HG02763 (cell line): ENCODE measurements at regions not wholly inside any gene's neighbourhood (a gene's known extent, or its start where the extent isn't known, plus 50 kb on each side); places are given as distances from the start of the nearest gene placed in this dataset.

Source experiments
- ATAC-seq: cut with Tn5 transposase; IDR thresholded peaks from one replicate; pipeline ENCODE4 v1.9.1; 2021; ENCODE audit warnings: mild to moderate bottlenecking, moderate library complexity; ENCODE audit not compliant: unreplicated experiment

- ATAC-seq: no peak
Observed at GRCh38 chr14:34250959-34251358, 211.1 kb downstream of the SPTSSA start.

GRCh38 chr14:34247605-34248004, 214.4 kb downstream of the SPTSSA start:
- no peak for ATAC-seq

GRCh38 chr14:34246206-34246605, 215.8 kb downstream of the SPTSSA start:
- no peak for ATAC-seq

GRCh38 chr14:34243401-34243800, 218.6 kb downstream of the SPTSSA start:
- no peak for ATAC-seq

GRCh38 chr14:34243001-34243400, 219.0 kb downstream of the SPTSSA start:
- ATAC-seq: no peak

GRCh38 chr14:34241185-34241711, 220.8 kb downstream of the SPTSSA start:
- ATAC-seq: no peak

- ATAC-seq: no peak
Observed at GRCh38 chr14:34238610-34239009, 223.4 kb downstream of the SPTSSA start.

- ATAC-seq: no peak
Observed at GRCh38 chr14:34237677-34238076, 224.4 kb downstream of the SPTSSA start.

GRCh38 chr14:34237081-34237480, 225.0 kb downstream of the SPTSSA start:
- ATAC-seq: no peak

GRCh38 chr14:34235643-34236300, 226.3 kb downstream of the SPTSSA start:
- ATAC-seq: no peak

- ATAC-seq: no peak
Observed at GRCh38 chr14:34234258-34234657, 227.8 kb downstream of the SPTSSA start.

GRCh38 chr14:34233619-34234018, 228.4 kb downstream of the SPTSSA start:
- ATAC-seq: no peak

GRCh38 chr14:34232790-34233189, 229.2 kb downstream of the SPTSSA start:
- ATAC-seq: no peak

GRCh38 chr14:34231626-34232025, 230.4 kb downstream of the SPTSSA start:
- no peak for ATAC-seq

GRCh38 chr14:34229140-34229539, 232.9 kb downstream of the SPTSSA start:
- no peak for ATAC-seq

GRCh38 chr14:34228650-34228976, 233.4 kb downstream of the SPTSSA start:
- ATAC-seq: no peak

GRCh38 chr14:34227834-34228649, 234.0 kb downstream of the SPTSSA start:
- peak; percentile 93 for ATAC-seq

GRCh38 chr14:34224221-34224620, 237.8 kb downstream of the SPTSSA start:
- no peak for ATAC-seq

- no peak for ATAC-seq
Observed at GRCh38 chr14:34223373-34224148, 238.5 kb downstream of the SPTSSA start.

- ATAC-seq: no peak
Observed at GRCh38 chr14:34222867-34223266, 239.2 kb downstream of the SPTSSA start.

- ATAC-seq: no peak
Observed at GRCh38 chr14:34222122-34222521, 239.9 kb downstream of the SPTSSA start.
